ENCODE measurements at regions not wholly inside any gene's neighbourhood (a gene's known extent, or its start where the extent isn't known, plus 50 kb on each side); places are given as distances from the start of the nearest gene placed in this dataset.
A peak's percentile ranks its signal among the peaks of the same experiment; 100 is the strongest.

- peak; percentile 84 to 97 (median 95) for DNase-seq
- Histone ChIP-seq H3K27ac (ENCODE audit: low read depth in 1 of 2, low read length in 1 of 2) (no peak overlapping the region), H3K9ac (ENCODE audit: insufficient read depth in 1 of 2, low read length in 2 of 2) (no peak overlapping the region), H3K9me3 (ENCODE audit: control insufficient read depth in 4 of 4, insufficient read depth in 3 of 4, low read length in 3 of 4) (no peaks in the 10 kb centered on the region), H3K4me3 (no peak overlapping the region), H3K36me3 (ENCODE audit: control insufficient read depth in 4 of 4, insufficient read depth in 4 of 4, low read length in 4 of 4) (no peaks in the 10 kb centered on the region), H3K27me3 (ENCODE audit: control insufficient read depth in 3 of 3, insufficient read depth in 3 of 3, low read length in 2 of 3) (no peaks in the 10 kb centered on the region), H3K4me1 (ENCODE audit: control insufficient read depth in 5 of 5, insufficient read depth in 5 of 5, low read length in 5 of 5) (peaks cover 0 to 32% (median 0%) of the 10 kb centered on the region in 5 donors)
- ATAC-seq (ENCODE audit: insufficient read depth, low FRiP score), result no peak
- WGBS, 2 donors, result 50 to 76% methylated on average over 4 of the region's 4 CpGs
- TF ChIP-seq CTCF (IDR thresholded peaks at IDR 0.05; ENCODE audit: control extremely low read depth, extremely low read depth), result no peak
Measured at GRCh38 chr1:81391125-81391828, 409.5 kb upstream of the ADGRL2 start.

- Histone ChIP-seq H3K9me3 (ENCODE audit: control insufficient read depth in 4 of 4, insufficient read depth in 3 of 4, low read length in 3 of 4) (no peaks in the 10 kb centered on the region), H3K4me1 (ENCODE audit: control insufficient read depth in 5 of 5, insufficient read depth in 5 of 5, low read length in 5 of 5) (peaks cover 0 to 29% (median 0%) of the 10 kb centered on the region in 5 donors), H3K9ac (ENCODE audit: insufficient read depth in 1 of 2, low read length in 2 of 2) (no peak overlapping the region), H3K27me3 (ENCODE audit: control insufficient read depth in 3 of 3, insufficient read depth in 3 of 3, low read length in 2 of 3) (no peaks in the 10 kb centered on the region), H3K36me3 (ENCODE audit: control insufficient read depth in 4 of 4, insufficient read depth in 4 of 4, low read length in 4 of 4) (no peaks in the 10 kb centered on the region), H3K27ac (ENCODE audit: low read depth in 1 of 2, low read length in 1 of 2) (no peak overlapping the region), H3K4me3 (no peak overlapping the region)
- DNase-seq (no peak), ATAC-seq (ENCODE audit: insufficient read depth, low FRiP score) (no peak)
- WGBS, 2 donors, result 93 to 96% methylated on average over 4 of the region's 4 CpGs
- no peak for TF ChIP-seq CTCF (IDR thresholded peaks at IDR 0.05; ENCODE audit: control extremely low read depth, extremely low read depth)
Measured at GRCh38 chr1:81388435-81388834, 412.3 kb upstream of the ADGRL2 start.

- H3K4me1 ChIP-seq (ENCODE audit: control insufficient read depth in 5 of 5, insufficient read depth in 5 of 5, low read length in 5 of 5), result peaks cover 0 to 26% (median 0%) of the 10 kb centered on the region in 5 donors
- DNase-seq, result no peak
- no peak for ATAC-seq (ENCODE audit: insufficient read depth, low FRiP score)
- no peak overlapping the region for H3K9ac ChIP-seq (ENCODE audit: insufficient read depth in 1 of 2, low read length in 2 of 2)
- H3K27ac ChIP-seq (ENCODE audit: low read depth in 1 of 2, low read length in 1 of 2), result no peak overlapping the region
- 89 to 92% methylated on average over 4 of the region's 4 CpGs for WGBS, 2 donors
- no peak overlapping the region for H3K4me3 ChIP-seq
- no peaks in the 10 kb centered on the region for H3K36me3 ChIP-seq (ENCODE audit: control insufficient read depth in 4 of 4, insufficient read depth in 4 of 4, low read length in 4 of 4)
- no peaks in the 10 kb centered on the region for H3K9me3 ChIP-seq (ENCODE audit: control insufficient read depth in 4 of 4, insufficient read depth in 3 of 4, low read length in 3 of 4)
- H3K27me3 ChIP-seq (ENCODE audit: control insufficient read depth in 3 of 3, insufficient read depth in 3 of 3, low read length in 2 of 3), result no peaks in the 10 kb centered on the region
- no peak for TF ChIP-seq CTCF (IDR thresholded peaks at IDR 0.05; ENCODE audit: control extremely low read depth, extremely low read depth)
Measured at GRCh38 chr1:81387446-81387845, 413.3 kb upstream of the ADGRL2 start.

- DNase-seq, result peak; percentile 64 to 96 (median 96)
- ATAC-seq (ENCODE audit: insufficient read depth, low FRiP score), result no peak
- 68 to 79% methylated on average over 3 of the region's 3 CpGs for WGBS, 2 donors
Measured at GRCh38 chr1:81382561-81382960, 418.2 kb upstream of the ADGRL2 start.

More at GRCh38 chr1:81382561-81382960, 418.2 kb upstream of the ADGRL2 start:
- no peak for TF ChIP-seq CTCF (IDR thresholded peaks at IDR 0.05; ENCODE audit: control extremely low read depth, extremely low read depth)
- no peaks in the 10 kb centered on the region for H3K36me3 ChIP-seq (ENCODE audit: control insufficient read depth in 4 of 4, insufficient read depth in 4 of 4, low read length in 4 of 4)
- H3K9ac ChIP-seq (ENCODE audit: insufficient read depth in 1 of 2, low read length in 2 of 2), result no peak overlapping the region
- H3K4me1 ChIP-seq (ENCODE audit: control insufficient read depth in 5 of 5, insufficient read depth in 5 of 5, low read length in 5 of 5), result peaks cover 0 to 29% (median 0%) of the 10 kb centered on the region in 5 donors
- no peak overlapping the region for H3K27ac ChIP-seq (ENCODE audit: low read depth in 1 of 2, low read length in 1 of 2)
- no peak overlapping the region for H3K4me3 ChIP-seq
- H3K9me3 ChIP-seq (ENCODE audit: control insufficient read depth in 4 of 4, insufficient read depth in 3 of 4, low read length in 3 of 4), result no peaks in the 10 kb centered on the region
- no peaks in the 10 kb centered on the region for H3K27me3 ChIP-seq (ENCODE audit: control insufficient read depth in 3 of 3, insufficient read depth in 3 of 3, low read length in 2 of 3)

All from lung (tissue), 11 donors.